GM12874 (cell line): ENCODE measurements at regions not wholly inside any gene's neighbourhood (a gene's known extent, or its start where the extent isn't known, plus 50 kb on each side); places are given as distances from the start of the nearest gene placed in this dataset.

Experiments used
- CTCF ChIP-seq: IDR thresholded peaks from 2 replicates; pipeline ENCODE4 v1.5.1; 2011; ENCODE audit warnings: low read depth, mild to moderate bottlenecking, control low read depth, low read length, moderate library complexity; ENCODE audit not compliant: insufficient read depth

GRCh38 chr1:14498839-14499238, 99.6 kb upstream of the KAZN start:
- TF ChIP-seq CTCF = no peak

GRCh38 chr1:14499312-14500040, 99.0 kb upstream of the KAZN start:
- TF ChIP-seq CTCF = no peak

GRCh38 chr1:14500041-14500440, 98.4 kb upstream of the KAZN start:
- TF ChIP-seq CTCF = no peak

- TF ChIP-seq CTCF = no peak
Observed at GRCh38 chr1:14500912-14501311, 97.6 kb upstream of the KAZN start.

GRCh38 chr1:14504517-14504916, 94.0 kb upstream of the KAZN start:
- no peak for TF ChIP-seq CTCF

- TF ChIP-seq CTCF = no peak
Observed at GRCh38 chr1:14506471-14507255, 91.8 kb upstream of the KAZN start.

GRCh38 chr1:14507262-14507661, 91.2 kb upstream of the KAZN start:
- TF ChIP-seq CTCF = no peak
